PC-3 (cell line): ENCODE measurements at regions not wholly inside any gene's neighbourhood (a gene's known extent, or its start where the extent isn't known, plus 50 kb on each side); places are given as distances from the start of the nearest gene placed in this dataset.

Experiments
- CTCF ChIP-seq: fragments of 300-600 bp; sonication (generic); conservative IDR thresholded peaks from 2 replicates; pipeline ENCODE4 v1.5.1; 2017; ENCODE audit warnings: antibody characterized with exemption, low read depth, mild to moderate bottlenecking, low read length
- EZH2 ChIP-seq: fragments of 300-600 bp; sonication (generic); IDR thresholded peaks from one replicate; pipeline ENCODE4 v1.6.1; 2017; ENCODE audit warnings: antibody characterized with exemption, mild to moderate bottlenecking, low read length; ENCODE audit not compliant: unreplicated experiment

DNA sequence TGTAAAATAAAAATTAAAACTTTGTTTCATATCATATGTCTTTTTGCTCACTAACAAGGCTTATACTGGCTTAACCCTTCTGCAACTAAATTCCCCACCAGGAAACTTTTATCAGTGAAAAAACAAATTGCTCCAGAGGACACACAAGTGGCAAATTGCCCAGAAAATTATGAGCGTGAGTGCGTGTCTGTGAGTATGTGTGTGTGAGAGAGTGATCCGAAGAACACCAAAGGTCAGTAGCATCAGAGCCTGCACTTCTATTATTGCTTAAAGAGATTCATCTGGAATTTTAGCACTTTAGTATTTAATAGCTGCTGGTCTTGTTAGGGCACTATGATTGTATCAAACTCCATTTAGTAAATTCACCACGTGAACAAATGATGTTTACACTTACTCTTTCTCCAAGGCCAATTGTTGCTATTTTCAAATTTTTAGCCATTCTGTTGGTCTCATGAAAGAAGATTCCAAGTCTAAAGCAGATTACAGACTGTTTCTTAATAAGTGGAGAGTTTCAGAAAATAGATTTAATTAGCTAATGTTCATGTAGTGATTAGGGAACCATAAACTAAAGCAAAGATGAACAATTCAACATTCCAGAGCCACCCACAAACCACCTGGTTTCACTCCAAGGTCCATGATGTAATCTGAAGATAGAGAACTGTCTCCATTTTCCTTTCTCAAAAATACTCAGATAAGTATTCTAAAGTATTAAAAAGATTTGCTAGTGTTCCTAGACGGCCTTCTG is 91.1 kb upstream of the IL12A start:
- TF ChIP-seq CTCF, result no peak
- TF ChIP-seq EZH2, result no peak
